ENCODE measurements at regions not wholly inside any gene's neighbourhood (a gene's known extent, or its start where the extent isn't known, plus 50 kb on each side); places are given as distances from the start of the nearest gene placed in this dataset.

GRCh38 chr11:119501777-119502405, 78.9 kb upstream of the THY1 start:
- DNase-seq (ENCODE audit: low spot score): no peak
- intact Hi-C loops (cut with DNase I): no loop called here

- intact Hi-C loops (cut with DNase I): no loop called here
- no peak for DNase-seq (ENCODE audit: low spot score)
Observed at GRCh38 chr11:119497717-119498116, 74.7 kb upstream of the THY1 start.

GRCh38 chr11:119496997-119497396, 74.0 kb upstream of the THY1 start:
- no peak for DNase-seq (ENCODE audit: low spot score)
- intact Hi-C loops (cut with DNase I): no loop called here

GRCh38 chr11:119496469-119496868, 73.5 kb upstream of the THY1 start:
- intact Hi-C loops (cut with DNase I): no loop called here
- DNase-seq (ENCODE audit: low spot score): no peak

- intact Hi-C loops (cut with DNase I): no loop called here
- DNase-seq (ENCODE audit: low spot score): no peak
Observed at GRCh38 chr11:119493712-119494111, 70.7 kb upstream of the THY1 start.

- DNase-seq (ENCODE audit: low spot score): no peak
- intact Hi-C loops (cut with DNase I): no loop called here
Observed at GRCh38 chr11:119491753-119492510, 69.0 kb upstream of the THY1 start.

GRCh38 chr11:119490253-119491006, 67.5 kb upstream of the THY1 start:
- intact Hi-C loops (cut with DNase I): no loop called here

GRCh38 chr11:119489087-119489486, 66.1 kb upstream of the THY1 start:
- intact Hi-C loops (cut with DNase I): no loop called here
- DNase-seq (ENCODE audit: low spot score): peak; percentile 44

More at GRCh38 chr11:119490253-119491006, 67.5 kb upstream of the THY1 start:
- peak; percentile 31 for DNase-seq (ENCODE audit: low spot score)

GRCh38 chr11:119488256-119488995, 65.5 kb upstream of the THY1 start:
- intact Hi-C loops (cut with DNase I): no loop called here
- DNase-seq (ENCODE audit: low spot score): peak; percentile 54

GRCh38 chr11:119486691-119487259, 63.8 kb upstream of the THY1 start:
- DNase-seq (ENCODE audit: low spot score): peak; percentile 75
- intact Hi-C loops (cut with DNase I): no loop called here

GRCh38 chr11:119486016-119486415, 63.0 kb upstream of the THY1 start:
- intact Hi-C loops (cut with DNase I): no loop called here
- DNase-seq (ENCODE audit: low spot score): peak; percentile 14

- peak; percentile 50 for DNase-seq (ENCODE audit: low spot score)
- intact Hi-C loops (cut with DNase I): loop anchor here (5.0 kb wide), 1 partner anchor 47 kb away; no protein-coding TSS in a partner anchor
Observed at GRCh38 chr11:119484741-119485605, 62.0 kb upstream of the THY1 start.

- DNase-seq (ENCODE audit: low spot score): peak; percentile 68
- intact Hi-C loops (cut with DNase I): loop anchor here (5.0 kb wide), 1 partner anchor 48 kb away; no protein-coding TSS in a partner anchor
Observed at GRCh38 chr11:119483881-119484371, 61.0 kb upstream of the THY1 start.

GRCh38 chr11:119483341-119483880, 60.4 kb upstream of the THY1 start:
- DNase-seq (ENCODE audit: low spot score): peak; percentile 73
- intact Hi-C loops (cut with DNase I): loop anchor here (5.0 kb wide), 1 partner anchor 49 kb away; no protein-coding TSS in a partner anchor

GRCh38 chr11:119482521-119483011, 59.6 kb upstream of the THY1 start:
- peak; percentile 56 for DNase-seq (ENCODE audit: low spot score)

GRCh38 chr11:119481667-119482400, 58.9 kb upstream of the THY1 start:
- DNase-seq (ENCODE audit: low spot score): peak; percentile 72
- intact Hi-C loops (cut with DNase I): loop anchor here (2.0 to 5.0 kb wide), 2 partner anchors 50 to 627 kb away; no protein-coding TSS in a partner anchor

More at GRCh38 chr11:119482521-119483011, 59.6 kb upstream of the THY1 start:
- intact Hi-C loops (cut with DNase I): loop anchor here (5.0 kb wide), 1 partner anchor 50 kb away; no protein-coding TSS in a partner anchor
